Glutamatergic neuron (in vitro differentiated cells): ENCODE measurements at regions not wholly inside any gene's neighbourhood (a gene's known extent, or its start where the extent isn't known, plus 50 kb on each side); places are given as distances from the start of the nearest gene placed in this dataset.
A peak's percentile ranks its signal among the peaks of the same experiment; 100 is the strongest.

Experiments used
- DNase-seq: peaks from one replicate; pipeline ENCODE4 v3.0.0; 2022
- H3K27ac Mint-ChIP-seq: one replicate; pipeline ENCODE4 v1.8.0; 2020; ENCODE audit warnings: mild to moderate bottlenecking, mixed read lengths, inconsistent platforms; ENCODE audit not compliant: unreplicated experiment
- H3K27me3 Mint-ChIP-seq: one replicate; pipeline ENCODE4 v1.8.0; 2020; ENCODE audit warnings: mild to moderate bottlenecking, moderate library complexity, mixed read lengths, inconsistent platforms; ENCODE audit not compliant: unreplicated experiment
- H3K36me3 Mint-ChIP-seq: one replicate; pipeline ENCODE4 v1.8.0; 2020; ENCODE audit warnings: mild to moderate bottlenecking, mixed read lengths, inconsistent platforms; ENCODE audit not compliant: unreplicated experiment
- H3K4me1 Mint-ChIP-seq: one replicate; pipeline ENCODE4 v1.8.0; 2020; ENCODE audit warnings: mild to moderate bottlenecking, low read depth, mixed read lengths, inconsistent platforms; ENCODE audit not compliant: unreplicated experiment
- H3K4me3 Mint-ChIP-seq: one replicate; pipeline ENCODE4 v1.8.0; 2020; ENCODE audit warnings: mild to moderate bottlenecking, mixed read lengths, inconsistent platforms; ENCODE audit not compliant: unreplicated experiment
- H3K9me3 Mint-ChIP-seq: one replicate; pipeline ENCODE4 v1.8.0; 2020; ENCODE audit warnings: mild to moderate bottlenecking, moderate library complexity, mixed read lengths, inconsistent platforms; ENCODE audit not compliant: unreplicated experiment
- CTCF ChIP-seq: fragments of 200-600 bp; sonication (generic); IDR thresholded peaks from one replicate; pipeline ENCODE4 v1.5.0; 2021; ENCODE audit not compliant: partially characterized antibody, unreplicated experiment

DNA sequence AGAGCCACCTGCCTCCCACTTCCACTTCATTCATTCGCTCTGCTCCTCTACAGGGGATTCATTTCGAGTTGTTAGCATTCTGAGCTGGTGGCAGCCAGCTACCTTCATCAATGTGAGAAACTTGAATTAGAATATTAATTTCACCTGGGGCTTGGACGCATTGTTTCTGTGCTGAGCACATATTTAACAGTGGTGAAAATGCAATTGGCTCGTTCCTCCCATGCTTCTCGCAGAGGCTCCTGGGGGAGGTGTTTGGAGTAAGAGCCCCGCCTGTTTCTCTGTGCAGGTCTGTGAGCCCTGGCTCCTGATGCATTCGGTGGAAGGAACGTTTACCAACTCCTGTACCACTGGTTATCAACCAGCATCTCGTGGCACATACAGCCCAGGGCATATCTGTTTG is 141.5 kb downstream of the AACS start:
- no peak for TF ChIP-seq CTCF
- no peak for DNase-seq
- Mint-ChIP-seq H3K27ac (no peak overlapping the region), H3K27me3 (peaks cover 5% of the 10 kb centered on the region), H3K9me3 (peaks cover 10% of the 10 kb centered on the region), H3K36me3 (peaks cover 9% of the 10 kb centered on the region), H3K4me1 (peaks cover 22% of the 10 kb centered on the region), H3K4me3 (no peak overlapping the region)

DNA sequence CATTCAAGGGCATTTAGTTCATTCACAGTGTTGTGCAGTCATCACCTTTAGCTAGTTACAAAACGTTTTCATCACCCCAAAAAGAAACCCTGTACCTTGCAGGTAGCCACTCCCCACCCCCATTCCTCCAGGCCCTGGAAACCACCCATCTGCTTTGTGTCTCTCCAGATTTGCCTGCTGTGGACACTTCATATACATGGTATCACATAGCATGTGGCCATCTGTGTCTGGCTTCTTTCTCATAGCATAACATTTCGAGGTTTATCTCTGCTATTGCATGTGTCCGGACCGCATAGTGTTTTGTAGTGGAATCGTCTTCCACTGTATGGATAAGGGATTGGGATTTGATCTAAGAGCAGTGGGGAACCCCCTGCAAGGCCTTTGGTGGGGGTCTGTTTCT is 143.1 kb downstream of the AACS start:
- Mint-ChIP-seq H3K27ac (peak overlapping the region; percentile 56), H3K4me3 (peak overlapping the region; percentile 13), H3K27me3 (peaks cover 5% of the 10 kb centered on the region), H3K36me3 (no peaks in the 10 kb centered on the region), H3K4me1 (peaks cover 22% of the 10 kb centered on the region), H3K9me3 (peaks cover 11% of the 10 kb centered on the region)
- no peak for DNase-seq
- TF ChIP-seq CTCF: no peak

GRCh38 chr12:125208942-125209341 is 143.7 kb downstream of the AACS start:
- no peak for TF ChIP-seq CTCF
- peaks cover 22% of the 10 kb centered on the region for H3K4me1 Mint-ChIP-seq
- no peaks in the 10 kb centered on the region for H3K36me3 Mint-ChIP-seq
- no peak overlapping the region for H3K4me3 Mint-ChIP-seq
- peaks cover 11% of the 10 kb centered on the region for H3K9me3 Mint-ChIP-seq
- H3K27me3 Mint-ChIP-seq: peaks cover 7% of the 10 kb centered on the region
- H3K27ac Mint-ChIP-seq: peak overlapping the region; percentile 70
- peak; percentile 39 for DNase-seq

DNA sequence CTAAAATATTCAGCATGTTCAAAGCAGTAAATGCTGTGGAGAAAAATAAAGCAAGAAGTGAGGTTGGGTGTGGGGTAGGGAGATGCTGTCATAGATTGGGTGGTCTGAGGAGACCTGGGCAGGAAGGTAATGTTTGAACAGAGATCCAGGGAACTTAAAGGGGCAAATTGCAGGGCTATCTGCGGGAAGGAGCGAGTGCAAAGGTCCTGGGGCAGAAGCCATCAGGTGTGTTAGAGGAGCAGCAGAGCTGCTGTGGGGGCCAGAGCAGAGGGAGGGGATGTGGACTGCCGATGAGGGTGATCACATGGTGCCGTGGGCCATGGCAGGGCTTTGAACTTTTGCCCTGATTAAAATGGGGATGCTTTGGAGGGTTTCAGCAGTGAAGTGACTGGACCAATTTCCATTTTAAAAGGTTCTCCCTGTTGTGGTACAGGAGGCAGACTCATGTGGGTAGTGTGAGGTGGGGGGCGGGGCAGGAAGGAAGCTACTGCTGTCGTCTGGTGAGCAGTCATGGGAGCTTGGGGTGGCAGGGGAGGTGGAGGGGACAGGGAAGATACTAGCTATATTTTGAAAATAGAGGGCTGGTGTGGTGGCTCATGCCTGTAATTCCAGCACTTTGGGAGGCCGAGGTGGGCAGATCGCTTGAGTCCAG is 145.0 kb downstream of the AACS start:
- Mint-ChIP-seq H3K9me3 (peaks cover 11% of the 10 kb centered on the region), H3K27me3 (peaks cover 8% of the 10 kb centered on the region), H3K4me1 (peaks cover 22% of the 10 kb centered on the region), H3K27ac (no peak overlapping the region), H3K36me3 (peaks cover 5% of the 10 kb centered on the region), H3K4me3 (no peak overlapping the region)
- DNase-seq: no peak
- no peak for TF ChIP-seq CTCF

DNA sequence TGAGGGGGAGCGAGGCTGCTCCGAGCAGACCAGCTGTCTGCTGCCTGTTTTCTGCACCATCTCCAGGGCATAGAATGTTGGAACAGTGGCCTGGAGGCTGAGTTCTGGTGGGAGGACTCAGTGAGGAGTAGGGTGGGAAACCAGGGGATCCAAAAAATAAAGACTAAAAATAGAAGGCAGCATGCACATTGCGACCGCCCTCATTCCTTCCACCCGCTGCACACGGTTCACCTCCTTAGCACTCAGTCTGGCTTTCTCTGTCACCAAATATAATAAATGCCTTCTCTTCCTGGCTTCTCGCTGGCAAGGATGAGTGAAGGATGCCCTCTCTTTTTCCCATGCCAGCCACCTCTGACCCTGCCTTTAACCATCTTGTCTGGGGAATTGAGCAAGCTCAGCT is 146.2 kb downstream of the AACS start:
- no peak for DNase-seq
- peaks cover 8% of the 10 kb centered on the region for H3K27me3 Mint-ChIP-seq
- peaks cover 22% of the 10 kb centered on the region for H3K4me1 Mint-ChIP-seq
- H3K4me3 Mint-ChIP-seq: no peak overlapping the region
- H3K36me3 Mint-ChIP-seq: peaks cover 5% of the 10 kb centered on the region
- H3K27ac Mint-ChIP-seq: peak overlapping the region; percentile 55
- no peak for TF ChIP-seq CTCF
- peaks cover 11% of the 10 kb centered on the region for H3K9me3 Mint-ChIP-seq
